GF-D8 (cell line): ENCODE measurements at regions not wholly inside any gene's neighbourhood (a gene's known extent, or its start where the extent isn't known, plus 50 kb on each side); places are given as distances from the start of the nearest gene placed in this dataset.
"Not testable (repeated sequence)": the region's sequence is repeated elsewhere in the genome, so short reads cannot be mapped to it uniquely, and the experiment has no call there.

Experiments
- DNase-seq: peaks from one replicate; lab custom pipeline; 2025; lab: John Stamatoyannopoulos, UW

- no peak for DNase-seq
These were observed 304.2 kb downstream of the DNAH5 start for GRCh38 chr5:13640270-13640669.

DNA sequence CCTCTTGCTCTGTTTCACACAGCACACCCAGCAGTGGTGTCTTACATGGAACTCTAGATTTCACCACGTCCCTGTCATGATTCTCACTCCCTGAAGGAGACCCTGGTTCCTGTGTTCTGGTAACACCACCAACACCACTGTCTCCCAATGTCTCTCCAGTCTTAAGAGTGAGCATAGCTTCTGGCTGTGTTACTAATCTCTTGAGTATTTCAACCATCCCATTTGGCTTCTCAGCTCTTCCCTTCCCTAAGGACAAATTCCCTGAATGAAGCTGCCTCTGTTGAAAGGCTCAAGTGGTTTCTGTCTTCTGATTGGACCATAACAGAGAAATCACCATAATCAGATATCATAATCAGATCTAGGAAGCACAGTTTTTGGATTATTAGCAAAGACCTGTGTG lies 311.8 kb downstream of the DNAH5 start:
- no peak for DNase-seq

DNA sequence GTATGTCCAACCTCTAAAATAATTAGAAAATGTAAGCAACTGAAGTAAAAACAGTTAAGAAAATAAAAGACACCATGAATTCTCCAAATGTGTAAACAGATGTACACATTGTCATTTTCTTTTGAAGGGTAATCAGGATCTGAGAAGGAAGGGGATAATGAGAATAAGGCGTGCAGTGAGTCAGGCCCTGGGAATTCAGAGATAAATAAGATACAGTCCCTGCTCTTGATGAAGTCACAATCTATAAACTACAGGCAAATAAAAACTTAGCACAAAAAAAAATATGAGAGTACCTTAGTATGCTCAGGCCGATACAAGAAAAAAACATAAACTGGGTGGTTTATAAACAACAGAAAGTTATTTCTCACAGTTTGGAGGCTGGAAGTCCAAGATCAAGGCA lies 315.3 kb downstream of the DNAH5 start:
- DNase-seq: no peak

DNA sequence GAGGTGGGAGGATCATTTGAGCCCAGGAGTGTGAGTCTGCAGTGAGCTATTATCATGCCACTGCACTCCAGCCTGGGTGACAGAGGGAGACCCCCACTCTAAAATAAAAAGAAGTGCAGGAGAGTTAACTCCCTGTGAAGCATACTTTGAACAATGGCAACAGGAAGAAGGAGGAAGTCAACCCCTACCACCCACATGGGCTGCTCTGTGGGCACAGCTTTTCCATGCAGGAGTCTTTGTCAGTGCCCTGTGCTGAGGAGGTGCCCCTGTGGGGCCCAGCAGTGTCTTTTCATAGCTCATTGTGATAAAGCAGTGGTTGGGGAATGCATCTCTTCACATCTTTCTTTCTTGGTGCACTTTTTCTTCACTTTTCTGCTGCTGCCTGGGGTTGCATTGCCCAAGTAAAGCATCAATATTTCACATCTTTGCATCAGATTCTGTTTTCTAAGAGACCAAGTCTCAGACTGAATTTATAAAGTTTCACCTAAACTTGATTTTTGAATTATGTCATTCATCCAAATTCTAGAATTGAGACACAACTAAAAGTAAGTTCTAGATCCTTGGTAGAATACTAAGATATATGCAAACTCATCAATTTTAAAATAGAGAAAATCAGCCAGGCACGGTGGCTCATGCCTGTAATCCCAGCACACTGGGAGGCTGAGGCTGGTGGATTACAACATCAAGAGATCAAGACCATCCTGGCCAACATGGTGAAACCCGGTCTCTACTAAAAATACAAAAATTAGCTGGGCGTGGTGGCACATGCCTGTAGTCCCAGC lies 316.6 kb downstream of the DNAH5 start:
- DNase-seq: no peak

DNA sequence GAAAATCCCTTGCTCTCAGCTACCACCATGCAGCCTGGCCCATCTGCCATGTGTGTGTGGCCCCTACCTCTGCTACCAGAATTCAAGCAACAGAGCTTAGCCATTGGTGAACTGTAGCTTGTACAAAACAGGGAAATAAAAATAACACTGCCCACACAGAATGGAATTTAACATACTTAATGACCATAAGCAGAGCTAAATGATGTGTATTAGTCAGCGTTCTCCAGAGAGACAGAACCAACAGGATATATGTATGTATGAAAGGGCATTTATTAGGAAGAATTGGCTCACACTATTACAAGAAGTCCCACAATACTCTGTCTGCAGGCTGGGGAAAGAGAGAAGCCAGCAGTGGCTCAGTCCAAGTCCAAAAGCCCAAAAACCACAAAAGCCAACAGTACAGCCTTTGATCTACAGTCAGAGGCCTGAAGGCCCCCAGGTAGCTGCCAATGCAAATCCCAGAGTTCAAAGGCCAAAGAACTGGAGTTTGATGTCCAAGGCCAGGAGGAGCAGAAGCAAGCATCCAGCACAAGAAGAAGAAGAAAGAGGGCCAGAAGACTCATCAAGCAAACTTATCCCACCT lies 318.8 kb downstream of the DNAH5 start:
- DNase-seq: no peak

DNA sequence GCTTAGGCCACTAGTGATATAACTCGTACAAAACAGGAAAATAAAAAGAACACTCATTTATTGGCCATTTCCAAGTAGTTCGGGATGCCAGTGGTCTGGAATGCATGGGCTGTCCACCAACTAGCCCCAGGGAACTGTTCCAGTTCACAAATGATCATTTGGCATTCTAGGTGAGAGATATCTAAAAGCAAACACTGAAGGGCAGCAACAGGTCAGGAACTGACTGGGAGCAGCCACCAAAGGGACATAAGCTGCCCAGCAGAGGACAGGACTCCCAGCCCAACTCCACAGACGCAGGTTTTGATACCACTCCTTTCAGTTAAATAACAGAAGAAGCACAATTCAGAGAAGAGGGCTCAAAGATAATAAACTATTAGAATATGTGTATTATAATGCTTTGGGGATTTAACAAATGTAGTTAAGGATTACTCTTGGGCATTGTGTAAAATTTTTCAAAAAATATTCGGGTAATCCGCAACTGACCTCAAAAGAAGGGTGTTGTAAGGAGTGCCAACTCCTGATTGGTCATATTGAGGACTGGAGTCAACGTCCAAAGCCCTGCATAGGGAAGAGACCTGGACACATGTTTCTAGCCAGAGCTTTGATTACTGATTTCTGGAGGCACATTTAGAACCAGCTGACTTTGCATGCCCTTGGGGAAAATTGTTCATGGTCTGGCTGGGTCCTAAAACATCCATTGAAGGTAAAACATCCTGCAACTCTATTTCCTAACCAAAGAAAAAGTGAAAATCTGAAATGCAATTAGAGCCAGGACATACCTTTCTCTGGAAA lies 320.0 kb downstream of the DNAH5 start:
- DNase-seq: no peak

DNA sequence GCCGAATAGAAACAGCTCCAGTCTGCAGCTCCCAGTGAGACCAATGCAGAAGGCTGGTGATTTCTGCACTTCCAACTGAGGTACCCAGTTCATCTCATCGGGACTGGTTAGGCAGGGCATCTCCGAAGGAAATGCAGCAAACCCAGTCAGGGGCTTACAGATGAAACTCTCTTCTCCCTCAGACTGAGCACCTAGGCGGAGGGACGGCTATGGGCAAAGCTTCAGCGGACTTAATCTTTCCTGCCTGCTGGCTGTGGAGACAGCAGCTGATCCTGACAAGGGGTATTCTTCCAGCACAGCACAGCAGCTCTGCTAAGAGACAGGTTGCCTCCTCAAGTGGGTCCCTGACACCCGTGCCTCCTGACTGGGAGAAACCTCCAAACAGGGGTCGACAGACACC lies 330.9 kb downstream of the DNAH5 start:
- DNase-seq: no peak

GRCh38 chr5:13611604-13612003 lies 332.9 kb downstream of the DNAH5 start:
- DNase-seq: no peak

DNA sequence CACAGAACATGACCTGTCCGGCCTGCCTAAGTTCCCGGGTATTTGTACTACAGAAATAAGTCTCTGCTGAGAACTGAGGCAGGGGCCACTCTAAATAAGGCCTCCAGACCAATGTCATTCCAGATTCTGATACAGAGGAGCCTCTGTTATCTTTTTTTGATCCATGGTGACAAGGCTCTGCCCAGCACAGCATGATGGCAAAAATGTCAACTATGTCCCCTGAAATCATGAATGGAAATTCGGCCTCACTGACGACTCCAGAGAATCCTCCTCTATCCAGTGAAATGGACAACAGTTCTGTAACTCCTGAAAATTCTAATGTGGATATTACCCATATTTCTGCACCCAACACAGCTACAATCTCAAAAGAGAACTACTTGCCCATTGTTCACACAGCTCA lies 335.0 kb downstream of the DNAH5 start:
- no peak for DNase-seq

DNA sequence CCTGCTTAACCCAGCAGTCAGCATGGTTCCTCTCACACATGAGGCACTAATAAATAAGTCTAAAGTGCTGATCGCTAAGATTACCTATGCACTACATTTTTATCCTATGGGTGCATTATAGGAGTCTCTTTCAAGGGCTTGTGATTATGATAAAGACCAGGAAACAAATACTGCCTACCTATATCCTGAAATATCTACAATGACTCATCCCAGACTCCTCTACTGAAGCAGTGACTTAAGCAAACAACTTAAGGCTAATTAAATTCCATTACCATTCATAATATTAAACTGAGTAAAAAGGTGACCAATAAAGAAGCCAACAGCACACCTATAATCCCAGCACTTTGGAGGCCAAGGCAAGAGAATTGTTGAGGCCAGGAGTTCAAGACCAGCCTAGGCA lies 338.4 kb downstream of the DNAH5 start:
- DNase-seq: no peak

- DNase-seq: no peak
These were observed 343.4 kb downstream of the DNAH5 start for GRCh38 chr5:13601112-13601511.

- DNase-seq: no peak
These were observed 348.5 kb downstream of the DNAH5 start for GRCh38 chr5:13595978-13596377.

- DNase-seq: peak; percentile 24
These were observed 352.9 kb downstream of the DNAH5 start for GRCh38 chr5:13591621-13592020.

- DNase-seq: no peak
These were observed 359.2 kb downstream of the DNAH5 start for GRCh38 chr5:13585324-13585723.

DNA sequence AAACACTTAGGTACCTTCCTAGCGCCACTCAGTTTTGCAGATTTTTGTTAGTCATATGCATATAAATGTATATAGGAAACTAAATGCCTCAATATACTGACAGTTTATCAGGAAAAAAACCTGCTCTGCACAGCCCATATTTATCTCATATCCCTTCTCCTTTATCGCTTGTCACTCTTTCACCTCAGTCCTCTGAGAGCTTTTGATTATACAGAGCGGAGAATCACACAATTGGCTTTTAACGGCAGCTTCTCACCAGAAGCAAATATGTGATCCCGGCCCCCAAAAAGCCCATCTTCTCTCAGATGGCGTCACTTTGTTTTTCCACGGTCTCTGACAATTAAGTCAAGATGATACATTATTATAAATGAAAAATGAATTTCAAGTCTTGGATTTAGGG lies 362.6 kb downstream of the DNAH5 start:
- DNase-seq: no peak

DNA sequence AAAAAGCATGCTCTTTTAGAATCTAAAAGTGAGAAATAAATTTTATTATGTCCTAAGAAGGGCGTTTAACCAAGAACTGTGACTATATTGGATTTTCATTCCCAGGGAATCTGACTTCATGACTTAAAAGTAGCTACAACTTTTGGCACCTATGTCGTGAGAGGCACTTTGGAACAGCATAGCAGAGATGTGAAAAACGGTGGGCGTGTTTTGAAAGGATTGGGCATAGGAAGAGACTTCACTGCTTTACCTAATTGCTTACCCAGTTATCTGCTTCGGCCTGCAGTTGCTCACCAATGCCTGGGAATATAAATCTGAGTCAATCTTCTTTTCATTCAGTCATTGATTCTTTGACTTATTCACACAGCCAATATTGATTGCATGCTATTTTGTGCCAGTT lies 363.4 kb downstream of the DNAH5 start:
- no peak for DNase-seq

DNA sequence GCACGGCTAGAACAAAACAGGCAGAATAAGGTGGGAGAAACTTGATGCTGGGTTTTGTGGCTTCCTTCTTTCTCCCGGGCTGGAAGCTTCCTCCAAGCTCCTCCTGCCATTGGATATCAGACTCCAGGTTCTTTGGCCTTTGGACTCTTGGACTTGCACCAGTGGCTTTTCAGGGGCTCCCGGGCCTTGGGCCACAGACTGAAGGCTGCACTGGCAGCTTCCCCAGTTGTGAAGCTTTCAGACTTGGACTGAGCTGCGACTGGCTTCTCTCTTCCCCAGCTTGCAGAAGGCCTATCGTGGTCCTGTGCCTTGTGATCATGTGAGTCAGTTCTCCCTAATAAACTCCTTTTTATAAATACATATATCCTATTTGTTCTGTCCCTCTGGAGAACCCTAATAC lies 364.4 kb downstream of the DNAH5 start:
- DNase-seq: no peak

GRCh38 chr5:13579091-13579490 lies 365.4 kb downstream of the DNAH5 start:
- DNase-seq: not testable (repeated sequence)

GRCh38 chr5:13578311-13579039 lies 366.0 kb downstream of the DNAH5 start:
- not testable (repeated sequence) for DNase-seq

GRCh38 chr5:13574574-13574973 lies 369.9 kb downstream of the DNAH5 start:
- DNase-seq: no peak

- DNase-seq: no peak
These were observed 372.3 kb downstream of the DNAH5 start for GRCh38 chr5:13572163-13572562.

DNA sequence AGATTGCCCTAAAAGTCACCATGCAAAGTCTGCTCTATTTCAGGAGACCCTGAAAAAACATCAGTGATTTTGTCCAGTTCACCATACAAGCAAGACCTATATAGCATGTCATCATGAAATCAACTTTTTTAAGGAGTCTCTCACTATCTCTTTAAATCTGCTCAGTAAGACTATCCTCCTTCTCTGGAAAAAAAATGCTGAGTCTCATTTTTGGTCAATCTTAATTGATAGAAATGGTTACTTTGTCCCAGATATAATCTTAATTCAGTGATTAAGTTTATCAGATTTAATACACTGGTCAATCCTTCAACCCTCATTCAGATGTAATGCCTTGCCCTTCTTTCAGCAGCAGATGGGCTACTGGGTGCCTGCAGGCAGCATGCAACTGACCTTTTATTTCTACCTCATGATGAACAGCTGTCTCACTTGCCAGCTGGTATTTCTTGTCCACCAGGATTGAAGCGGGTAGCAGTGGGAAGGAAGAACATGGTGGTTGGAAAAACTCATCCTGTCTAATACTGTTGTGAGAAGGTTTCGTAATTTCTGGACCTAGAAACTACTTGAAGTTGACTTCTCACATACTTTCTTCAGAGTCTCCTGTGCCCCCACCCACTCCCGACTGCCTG lies 375.3 kb downstream of the DNAH5 start:
- no peak for DNase-seq
